Ectodermal cell (in vitro differentiated cells): ENCODE measurements at regions not wholly inside any gene's neighbourhood (a gene's known extent, or its start where the extent isn't known, plus 50 kb on each side); places are given as distances from the start of the nearest gene placed in this dataset.
"Not testable (repeated sequence)": the region's sequence is repeated elsewhere in the genome, so short reads cannot be mapped to it uniquely, and the experiment has no call there.

Experiments used
- H3K27ac ChIP-seq: 2 replicates; pipeline ENCODE4 v1.7.0; 2013; ENCODE audit warnings: mild to moderate bottlenecking, low read depth, low read length; ENCODE audit not compliant: insufficient read depth, poor library complexity, severe bottlenecking
- H3K27me3 ChIP-seq: 2 replicates; pipeline ENCODE4 v1.7.0; 2013; ENCODE audit warnings: mild to moderate bottlenecking, low read length; ENCODE audit not compliant: insufficient read depth, control insufficient read depth, poor library complexity, severe bottlenecking
- H3K36me3 ChIP-seq: one replicate; pipeline ENCODE4 v1.7.0; 2013; ENCODE audit warnings: low read length; ENCODE audit not compliant: control insufficient read depth, insufficient read depth
- H3K4me1 ChIP-seq: one replicate; pipeline ENCODE4 v1.7.0; 2013; ENCODE audit warnings: low read length; ENCODE audit not compliant: control insufficient read depth, insufficient read depth
- H3K4me3 ChIP-seq: 2 replicates; pipeline ENCODE4 v1.7.0; 2013; ENCODE audit warnings: low read depth, low read length, control low read depth; ENCODE audit not compliant: insufficient read depth
- H3K9me3 ChIP-seq: 2 replicates; pipeline ENCODE4 v1.7.0; 2013; ENCODE audit warnings: mild to moderate bottlenecking, low read length, moderate library complexity; ENCODE audit not compliant: control insufficient read depth
- WGBS, 2 experiments: methylation state at CpG; one replicate each; pipeline ENCODE4 v1.1.7; 2013; ENCODE audit warnings: missing lambda C conversion rate in 2 of 2; 5-methylcytosine and 5-hydroxymethylcytosine counted together

DNA sequence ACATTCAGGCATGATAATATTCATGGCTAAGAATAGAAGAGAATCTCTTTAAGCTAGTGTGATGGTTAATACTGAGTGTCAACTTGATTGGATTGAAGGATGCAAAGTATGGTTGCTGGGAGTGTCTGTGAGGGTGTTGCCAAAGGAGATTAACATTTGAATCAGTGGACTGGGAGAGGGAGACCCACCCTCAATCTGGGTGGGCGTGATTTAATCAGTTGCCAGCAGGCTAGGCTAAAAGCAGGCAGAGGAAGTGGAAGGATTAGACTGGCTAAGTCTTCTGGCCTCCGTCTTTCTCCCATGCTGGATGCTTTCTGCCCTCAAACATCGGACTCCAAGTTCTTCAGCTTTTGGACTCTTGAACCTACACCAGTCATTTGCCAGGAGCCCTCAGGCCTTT, 106.9 kb upstream of the CCDC39 start:
- not testable (repeated sequence) for H3K4me3 ChIP-seq, H3K9me3 ChIP-seq, H3K27me3 ChIP-seq, H3K4me1 ChIP-seq, H3K27ac ChIP-seq, H3K36me3 ChIP-seq
- WGBS, 2 experiments: 63% methylated on average over 3 of the region's 3 CpGs

DNA sequence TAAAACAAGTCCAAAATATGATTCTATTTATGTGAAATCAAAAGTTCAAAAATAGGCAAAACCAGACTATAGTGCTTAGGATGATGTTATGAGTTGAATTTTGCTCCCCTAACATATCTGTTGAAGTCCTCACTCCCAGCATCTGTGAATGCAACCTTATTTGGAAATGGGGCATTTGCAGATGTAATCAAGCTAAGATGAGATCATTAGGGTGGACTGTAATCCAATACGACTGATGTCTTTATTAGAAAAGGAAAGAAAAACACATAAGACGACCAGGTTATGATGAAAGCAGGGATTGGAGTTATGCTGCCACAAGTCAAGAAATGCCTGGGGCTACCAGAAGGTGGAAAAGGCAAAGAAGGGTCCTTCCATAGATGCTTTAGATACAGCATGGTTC, 110.5 kb upstream of the CCDC39 start:
- H3K4me3 ChIP-seq: no peak overlapping the region
- no peak overlapping the region for H3K27ac ChIP-seq
- H3K36me3 ChIP-seq: no peaks in the 10 kb centered on the region
- no peaks in the 10 kb centered on the region for H3K9me3 ChIP-seq
- no peaks in the 10 kb centered on the region for H3K27me3 ChIP-seq
- no peaks in the 10 kb centered on the region for H3K4me1 ChIP-seq
- 91% methylated on average over 2 of the region's 2 CpGs for WGBS, 2 experiments

DNA sequence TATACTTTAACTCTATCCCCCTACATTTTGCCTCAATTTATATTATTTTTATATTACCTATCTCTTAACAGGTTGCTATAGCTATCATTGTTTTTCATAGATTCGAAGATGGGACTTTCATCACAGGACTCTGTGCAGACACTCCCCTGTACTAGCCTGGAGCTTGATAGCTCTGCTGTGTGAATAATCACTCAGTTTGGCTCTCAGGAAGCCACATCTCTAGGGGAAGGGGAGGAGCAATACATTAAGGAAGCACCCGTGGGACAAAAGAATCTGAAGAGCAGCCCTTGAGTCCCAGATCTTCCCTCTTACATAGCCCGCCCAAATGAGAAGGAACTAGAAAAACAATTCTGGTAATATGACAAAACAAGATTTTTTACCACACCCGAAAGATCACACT, 114.3 kb upstream of the FXR1 start:
- Histone ChIP-seq H3K27me3 (no peaks in the 10 kb centered on the region), H3K9me3 (no peaks in the 10 kb centered on the region), H3K27ac (no peak overlapping the region), H3K4me3 (no peak overlapping the region), H3K36me3 (no peaks in the 10 kb centered on the region), H3K4me1 (no peaks in the 10 kb centered on the region)
- WGBS, 2 experiments: 76 to 77% methylated on average over 4 of the region's 4 CpGs

DNA sequence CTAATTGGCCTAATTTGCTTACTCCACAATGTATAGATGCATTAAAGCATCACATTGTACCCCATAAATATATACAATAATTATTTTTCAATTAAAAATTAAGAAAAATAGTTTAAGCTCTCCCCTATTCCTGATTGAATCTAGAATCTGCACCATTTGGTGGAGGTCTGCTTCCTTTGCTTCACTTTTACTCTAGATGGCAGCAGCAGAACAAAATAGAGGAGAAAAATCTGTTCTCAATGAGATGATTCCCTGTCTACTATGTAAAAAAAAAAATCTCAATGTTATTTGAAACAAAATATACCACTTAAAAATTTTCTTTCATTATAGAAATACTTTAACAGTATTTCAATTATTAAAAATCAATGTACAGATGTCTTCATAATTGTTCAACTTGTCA, 109.6 kb upstream of the FXR1 start:
- no peaks in the 10 kb centered on the region for H3K36me3 ChIP-seq
- H3K27me3 ChIP-seq: no peaks in the 10 kb centered on the region
- no peak overlapping the region for H3K4me3 ChIP-seq
- H3K27ac ChIP-seq: no peak overlapping the region
- peaks cover 4% of the 10 kb centered on the region for H3K4me1 ChIP-seq
- no peaks in the 10 kb centered on the region for H3K9me3 ChIP-seq

DNA sequence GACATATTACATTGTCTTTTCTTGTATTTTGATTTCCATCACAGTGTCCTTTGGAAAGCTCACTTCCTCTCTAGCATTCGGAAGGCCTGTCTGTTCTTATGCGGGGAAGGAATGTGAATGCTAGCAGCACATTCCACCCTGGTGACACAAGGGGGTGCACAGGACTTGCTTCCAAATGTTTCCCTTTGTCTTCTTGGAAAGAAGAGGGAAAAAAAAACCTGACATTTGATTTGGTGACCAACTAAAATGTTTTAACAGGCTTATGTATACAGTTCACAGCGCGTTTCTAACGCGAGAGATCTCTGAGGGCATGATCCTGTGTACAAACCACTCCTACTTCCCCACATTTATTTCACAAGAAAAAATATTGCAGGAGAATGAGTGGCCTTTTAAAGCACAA, 107.6 kb upstream of the FXR1 start:
- 4 to 8% methylated on average over 6 of the region's 6 CpGs for WGBS, 2 experiments
- Histone ChIP-seq H3K4me1 (peaks cover 4% of the 10 kb centered on the region), H3K27me3 (no peaks in the 10 kb centered on the region), H3K36me3 (no peaks in the 10 kb centered on the region), H3K27ac (peak overlapping the region; percentile 72), H3K4me3 (no peak overlapping the region), H3K9me3 (no peaks in the 10 kb centered on the region)

DNA sequence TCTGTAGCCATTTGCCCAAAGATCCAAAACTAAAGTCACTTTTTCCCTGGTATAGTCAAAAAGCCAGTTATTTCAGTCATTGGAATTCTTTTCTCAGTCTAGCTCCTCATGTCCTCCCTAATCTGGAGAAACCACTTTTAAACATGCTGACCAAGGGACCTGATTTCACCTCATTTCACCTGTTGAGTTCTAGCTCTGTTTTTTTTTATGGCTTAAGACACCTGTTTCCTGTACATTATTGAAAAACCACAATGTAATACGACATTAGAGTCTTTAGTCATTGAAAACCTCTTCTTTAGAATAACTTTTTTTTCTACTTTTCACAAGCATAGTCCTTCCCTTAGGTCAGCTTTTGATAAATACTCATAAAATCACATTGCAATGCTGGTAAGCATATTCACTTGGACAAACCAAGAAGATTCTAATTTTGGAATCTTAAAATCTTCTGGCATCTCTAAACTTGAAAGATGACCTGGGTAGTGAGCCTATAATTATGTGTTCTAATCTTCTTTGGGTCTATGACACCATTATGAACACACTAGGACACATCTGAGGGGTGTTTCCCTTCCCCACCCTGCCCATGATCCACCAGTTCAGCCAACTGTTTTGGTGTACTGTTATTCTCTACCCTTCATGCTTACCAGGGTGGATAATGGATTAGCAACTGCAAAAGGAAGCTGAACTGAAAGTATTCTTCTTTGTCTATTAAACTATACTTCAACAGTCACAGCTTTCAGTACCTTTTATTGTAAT, 103.5 kb upstream of the FXR1 start:
- peaks cover 4% of the 10 kb centered on the region for H3K4me1 ChIP-seq
- WGBS, 2 experiments: 94 to 95% methylated on average over 1 of the region's 1 CpG
- H3K9me3 ChIP-seq: no peaks in the 10 kb centered on the region
- no peak overlapping the region for H3K4me3 ChIP-seq
- no peaks in the 10 kb centered on the region for H3K36me3 ChIP-seq
- H3K27ac ChIP-seq: no peak overlapping the region
- no peaks in the 10 kb centered on the region for H3K27me3 ChIP-seq

DNA sequence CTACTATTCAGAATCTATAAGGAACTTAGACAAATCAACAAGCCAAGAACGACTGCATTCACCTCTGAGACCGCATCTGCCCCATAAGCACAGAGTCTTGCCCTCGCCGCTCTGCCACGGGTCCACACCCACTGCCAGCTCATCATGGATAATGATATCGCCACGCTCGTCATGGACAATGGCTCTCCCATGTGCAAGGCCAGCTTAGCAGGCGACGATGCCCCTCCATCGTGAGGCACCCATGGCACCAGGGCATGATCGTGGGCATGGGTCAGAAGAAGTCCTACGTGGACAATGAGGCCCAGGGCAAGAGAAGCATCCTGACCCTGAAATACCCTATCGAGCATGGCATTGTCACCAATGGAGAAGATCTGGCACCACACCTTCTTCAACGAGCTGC, 92.1 kb upstream of the FXR1 start:
- H3K9me3 ChIP-seq: no peaks in the 10 kb centered on the region
- H3K4me3 ChIP-seq: no peak overlapping the region
- no peaks in the 10 kb centered on the region for H3K27me3 ChIP-seq
- H3K36me3 ChIP-seq: no peaks in the 10 kb centered on the region
- 96% methylated on average over 15 of the region's 15 CpGs for WGBS, 2 experiments
- H3K4me1 ChIP-seq: no peaks in the 10 kb centered on the region
- no peak overlapping the region for H3K27ac ChIP-seq

DNA sequence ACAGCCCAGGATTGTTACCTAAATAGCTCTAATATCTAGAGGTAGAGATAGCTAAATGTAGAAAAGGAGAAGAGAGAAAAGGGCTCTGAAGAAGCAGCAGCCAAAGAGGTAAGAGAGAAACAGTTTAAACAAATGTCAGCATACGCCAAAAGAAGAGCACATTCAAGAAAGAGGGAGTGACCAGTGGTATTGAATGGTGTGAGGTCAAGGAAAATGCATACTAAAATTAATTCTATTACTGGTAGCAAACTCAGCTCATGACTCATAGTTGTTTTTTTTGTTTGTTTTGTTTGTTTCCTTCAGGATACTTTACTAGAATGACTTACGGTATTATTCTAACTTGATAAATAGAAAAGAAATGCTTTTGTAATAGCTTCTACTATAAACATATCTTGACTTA, 86.5 kb upstream of the FXR1 start:
- Histone ChIP-seq H3K27me3 (no peaks in the 10 kb centered on the region), H3K4me3 (no peak overlapping the region), H3K9me3 (no peaks in the 10 kb centered on the region), H3K4me1 (no peaks in the 10 kb centered on the region), H3K27ac (no peak overlapping the region), H3K36me3 (no peaks in the 10 kb centered on the region)
- 100% methylated on average over 1 of the region's 2 CpGs for WGBS, 2 experiments

DNA sequence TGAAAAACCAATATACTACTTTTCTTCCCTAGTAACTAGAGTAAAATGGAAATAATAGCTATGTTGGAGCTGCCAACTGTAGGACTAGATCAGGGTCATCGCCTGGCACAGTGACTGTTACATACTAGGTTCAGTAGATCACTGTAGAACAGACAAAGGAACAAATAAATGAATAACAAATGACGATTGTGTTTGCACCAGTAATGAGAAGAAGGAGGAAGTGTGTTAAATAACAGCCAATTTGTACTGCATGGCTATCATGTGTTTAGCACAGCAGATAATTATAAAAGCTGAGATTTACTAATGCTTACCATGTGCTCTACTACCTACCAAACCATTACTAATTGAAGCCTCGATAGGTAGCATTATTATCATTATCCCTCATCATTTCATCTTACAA, 85.3 kb upstream of the FXR1 start:
- H3K4me3 ChIP-seq: no peak overlapping the region
- no peak overlapping the region for H3K27ac ChIP-seq
- no peaks in the 10 kb centered on the region for H3K4me1 ChIP-seq
- no peaks in the 10 kb centered on the region for H3K9me3 ChIP-seq
- H3K36me3 ChIP-seq: no peaks in the 10 kb centered on the region
- 89 to 97% methylated on average over 3 of the region's 3 CpGs for WGBS, 2 experiments
- no peaks in the 10 kb centered on the region for H3K27me3 ChIP-seq

DNA sequence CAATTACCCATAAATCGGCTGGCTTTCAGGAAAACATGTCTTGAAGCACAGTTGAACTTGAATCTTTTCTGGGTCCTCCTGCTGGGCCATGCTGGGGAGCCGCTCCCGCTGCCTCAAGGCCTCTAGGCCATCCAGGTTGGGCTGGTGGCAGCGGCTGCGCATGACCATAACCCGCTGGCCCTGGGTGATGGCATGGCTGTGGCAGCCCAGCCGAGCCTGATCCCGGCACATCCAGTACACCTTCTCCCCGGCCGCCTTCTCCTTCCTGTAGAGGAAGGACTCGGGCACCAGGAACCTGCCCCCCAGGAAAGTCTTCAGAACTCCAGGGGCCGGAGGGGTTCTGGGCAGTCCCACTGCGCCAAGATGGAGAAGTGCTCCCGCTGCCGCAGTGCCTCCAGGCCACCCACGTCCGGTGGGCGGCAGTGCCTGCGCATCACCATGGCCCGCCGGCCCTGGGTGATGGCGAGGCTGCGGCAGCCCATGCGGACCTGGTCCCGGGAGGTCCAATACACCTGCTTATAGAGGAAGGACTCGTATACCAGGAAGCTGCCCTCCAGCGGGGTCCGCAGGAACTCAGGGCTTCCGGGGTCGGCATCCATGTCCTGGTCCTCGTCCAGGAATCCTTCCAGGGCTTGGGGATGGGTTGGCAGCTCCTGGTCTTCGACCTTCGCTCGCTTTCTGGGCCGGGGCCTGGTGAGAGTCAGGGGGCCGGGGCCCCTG, 84.3 kb upstream of the FXR1 start:
- WGBS, 2 experiments: 96% methylated on average over 36 of the region's 36 CpGs
- H3K9me3 ChIP-seq: no peaks in the 10 kb centered on the region

More for the DNA sequence above, 84.3 kb upstream of the FXR1 start:
- Histone ChIP-seq H3K27ac (no peak overlapping the region), H3K27me3 (no peaks in the 10 kb centered on the region), H3K4me3 (no peak overlapping the region), H3K36me3 (no peaks in the 10 kb centered on the region), H3K4me1 (no peaks in the 10 kb centered on the region)
